ENCODE measurements at regions not wholly inside any gene's neighbourhood (a gene's known extent, or its start where the extent isn't known, plus 50 kb on each side); places are given as distances from the start of the nearest gene placed in this dataset.

DNA sequence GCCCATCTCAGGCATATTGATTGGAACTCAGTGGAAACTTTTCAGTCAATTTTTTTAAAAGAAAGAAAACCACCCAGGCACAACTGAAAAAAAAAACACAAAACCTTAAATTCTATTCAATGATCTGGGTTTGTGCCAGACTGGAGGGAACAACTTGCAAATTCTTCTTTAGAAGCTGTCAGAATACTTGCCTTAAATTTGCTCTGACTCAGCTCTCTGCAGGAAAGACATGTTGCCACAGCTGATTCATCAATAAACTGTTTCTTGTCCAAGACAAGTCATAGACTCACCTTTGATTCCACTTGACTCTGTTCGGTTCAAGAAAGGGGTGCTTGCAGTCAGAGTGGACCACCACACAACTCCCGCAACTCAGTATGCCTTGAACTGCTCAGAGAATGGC, 117.8 kb upstream of the F13A1 start:
- no peak for TF ChIP-seq POLR2A (IDR thresholded peaks at IDR 0.05)
- TF ChIP-seq, protein P1, sequence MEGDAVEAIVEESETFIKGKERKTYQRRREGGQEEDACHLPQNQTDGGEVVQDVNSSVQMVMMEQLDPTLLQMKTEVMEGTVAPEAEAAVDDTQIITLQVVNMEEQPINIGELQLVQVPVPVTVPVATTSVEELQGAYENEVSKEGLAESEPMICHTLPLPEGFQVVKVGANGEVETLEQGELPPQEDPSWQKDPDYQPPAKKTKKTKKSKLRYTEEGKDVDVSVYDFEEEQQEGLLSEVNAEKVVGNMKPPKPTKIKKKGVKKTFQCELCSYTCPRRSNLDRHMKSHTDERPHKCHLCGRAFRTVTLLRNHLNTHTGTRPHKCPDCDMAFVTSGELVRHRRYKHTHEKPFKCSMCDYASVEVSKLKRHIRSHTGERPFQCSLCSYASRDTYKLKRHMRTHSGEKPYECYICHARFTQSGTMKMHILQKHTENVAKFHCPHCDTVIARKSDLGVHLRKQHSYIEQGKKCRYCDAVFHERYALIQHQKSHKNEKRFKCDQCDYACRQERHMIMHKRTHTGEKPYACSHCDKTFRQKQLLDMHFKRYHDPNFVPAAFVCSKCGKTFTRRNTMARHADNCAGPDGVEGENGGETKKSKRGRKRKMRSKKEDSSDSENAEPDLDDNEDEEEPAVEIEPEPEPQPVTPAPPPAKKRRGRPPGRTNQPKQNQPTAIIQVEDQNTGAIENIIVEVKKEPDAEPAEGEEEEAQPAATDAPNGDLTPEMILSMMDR (IDR thresholded peaks at IDR 0.05): no peak
- no peaks in the 10 kb centered on the region for H3K4me1 ChIP-seq
- H3K27ac ChIP-seq: no peak overlapping the region
- DNase-seq: no peak
- intact Hi-C loops (cut with DNase I; ENCODE audit: low total_unique reads): no loop called here
- no peaks in the 10 kb centered on the region for H3K36me3 ChIP-seq
- no peak overlapping the region for H3K4me3 ChIP-seq
- no peaks in the 10 kb centered on the region for H3K27me3 ChIP-seq
- no peaks in the 10 kb centered on the region for H3K9me3 ChIP-seq

DNA sequence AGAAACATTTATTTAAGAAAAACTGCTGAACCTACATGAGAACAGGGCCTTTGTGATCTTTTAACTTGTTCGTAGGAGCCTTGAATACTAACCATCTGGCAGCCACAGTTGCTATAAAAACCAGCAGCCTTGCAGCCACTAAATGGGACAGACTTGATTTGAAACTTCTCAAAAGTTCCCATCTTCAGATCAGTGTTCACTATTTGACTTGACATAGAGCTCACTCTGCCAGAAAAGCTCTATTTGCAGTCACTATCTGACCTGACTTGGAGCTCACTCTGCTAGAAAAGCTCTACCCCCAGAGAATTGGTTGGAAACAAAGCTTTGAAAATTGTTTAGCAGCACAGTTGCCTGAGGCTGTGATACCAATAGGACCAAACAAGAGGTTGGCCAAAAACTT, 119.3 kb upstream of the F13A1 start:
- Histone ChIP-seq H3K36me3 (no peaks in the 10 kb centered on the region), H3K27me3 (no peaks in the 10 kb centered on the region), H3K4me3 (no peak overlapping the region), H3K27ac (no peak overlapping the region), H3K4me1 (no peaks in the 10 kb centered on the region), H3K9me3 (no peaks in the 10 kb centered on the region)
- DNase-seq: no peak
- intact Hi-C loops (cut with DNase I; ENCODE audit: low total_unique reads): no loop called here
- no peak for TF ChIP-seq POLR2A (IDR thresholded peaks at IDR 0.05)
- TF ChIP-seq, protein P1 (IDR thresholded peaks at IDR 0.05): no peak

DNA sequence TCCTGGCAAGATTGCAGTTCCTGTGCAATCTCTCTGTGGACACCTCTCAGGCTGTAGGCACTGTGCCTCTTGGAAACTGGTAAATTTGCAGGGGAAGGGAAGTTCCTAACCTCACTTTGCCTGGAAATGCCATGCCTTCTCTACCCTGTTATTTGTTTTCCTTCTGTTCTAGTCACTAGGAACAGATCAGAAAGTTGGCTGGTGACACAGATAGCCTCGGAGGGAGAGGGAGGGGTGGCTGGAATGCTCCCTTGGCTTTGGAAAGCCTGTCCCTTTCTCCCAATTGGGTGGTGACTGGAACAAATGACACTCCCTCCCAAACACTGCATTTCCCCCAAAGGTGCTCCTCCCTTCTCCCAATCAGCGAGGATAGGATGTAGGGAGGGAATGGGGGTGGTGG, 131.5 kb upstream of the F13A1 start:
- no peaks in the 10 kb centered on the region for H3K9me3 ChIP-seq
- H3K4me3 ChIP-seq: no peak overlapping the region
- H3K36me3 ChIP-seq: no peaks in the 10 kb centered on the region
- no peak overlapping the region for H3K27ac ChIP-seq
- H3K4me1 ChIP-seq: no peaks in the 10 kb centered on the region
- DNase-seq: no peak
- TF ChIP-seq, protein P1 (IDR thresholded peaks at IDR 0.05): no peak
- no peak for TF ChIP-seq POLR2A (IDR thresholded peaks at IDR 0.05)
- intact Hi-C loops (cut with DNase I; ENCODE audit: low total_unique reads): no loop called here
- no peaks in the 10 kb centered on the region for H3K27me3 ChIP-seq

DNA sequence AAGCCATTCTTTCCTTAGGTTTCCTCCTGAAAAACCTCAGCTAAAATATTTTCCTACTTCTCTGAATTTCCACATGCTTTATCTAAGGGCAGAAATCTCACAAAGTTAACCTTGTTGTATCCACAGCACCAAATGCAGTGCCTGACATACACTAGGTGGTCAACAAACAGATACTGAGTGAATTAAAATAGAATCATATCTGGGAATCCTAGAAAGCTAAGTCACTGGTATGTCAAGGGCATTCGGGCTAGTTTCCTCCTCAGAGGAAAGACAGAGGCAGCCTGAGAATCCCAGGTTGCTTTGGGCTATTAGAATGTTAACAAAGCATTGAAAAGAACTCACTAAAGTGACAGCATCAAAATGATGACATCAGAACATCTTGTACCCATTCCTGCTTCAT, 132.7 kb upstream of the F13A1 start:
- H3K36me3 ChIP-seq: no peaks in the 10 kb centered on the region
- no peaks in the 10 kb centered on the region for H3K27me3 ChIP-seq
- no peak overlapping the region for H3K27ac ChIP-seq
- TF ChIP-seq, protein P1 (IDR thresholded peaks at IDR 0.05): no peak
- no peak for TF ChIP-seq POLR2A (IDR thresholded peaks at IDR 0.05)
- no peaks in the 10 kb centered on the region for H3K4me1 ChIP-seq
- intact Hi-C loops (cut with DNase I; ENCODE audit: low total_unique reads): no loop called here
- no peak for DNase-seq
- H3K9me3 ChIP-seq: no peaks in the 10 kb centered on the region
- H3K4me3 ChIP-seq: no peak overlapping the region

DNA sequence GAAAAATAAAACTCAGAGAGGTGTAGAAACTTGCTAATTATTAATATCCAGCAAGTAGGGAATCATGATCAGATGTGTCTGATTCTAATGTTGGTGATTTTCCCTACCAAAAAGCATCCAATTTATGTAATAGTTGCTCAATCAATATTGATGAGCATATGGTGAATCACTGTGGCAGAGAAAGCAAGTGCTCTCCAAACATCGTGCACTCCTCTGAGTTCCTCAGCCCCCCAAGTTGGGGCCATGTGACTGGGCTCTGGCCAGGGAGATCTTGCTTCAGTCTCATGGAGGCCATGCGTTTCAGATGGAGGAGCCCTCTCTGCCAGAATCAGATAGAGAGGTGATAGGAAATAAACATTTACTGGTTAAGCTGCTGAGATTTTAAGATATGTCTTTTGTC, 133.2 kb upstream of the LY86 start:
- intact Hi-C loops (cut with DNase I; ENCODE audit: low total_unique reads): no loop called here
- TF ChIP-seq, protein P1 (IDR thresholded peaks at IDR 0.05): no peak
- no peak for TF ChIP-seq POLR2A (IDR thresholded peaks at IDR 0.05)

More for the DNA sequence above, 133.2 kb upstream of the LY86 start:
- Histone ChIP-seq H3K36me3 (no peaks in the 10 kb centered on the region), H3K4me1 (no peaks in the 10 kb centered on the region), H3K4me3 (no peak overlapping the region), H3K9me3 (no peaks in the 10 kb centered on the region), H3K27me3 (no peaks in the 10 kb centered on the region), H3K27ac (no peak overlapping the region)
- DNase-seq: no peak
